Fibroblast of villous mesenchyme (primary cell): ENCODE measurements at regions not wholly inside any gene's neighbourhood (a gene's known extent, or its start where the extent isn't known, plus 50 kb on each side); places are given as distances from the start of the nearest gene placed in this dataset.
"Not testable (repeated sequence)": the region's sequence is repeated elsewhere in the genome, so short reads cannot be mapped to it uniquely, and the experiment has no call there.

Experiments used
- DNase-seq: peaks from one replicate; pipeline ENCODE4 v3.0.0-alpha.2; 2010; ENCODE audit warnings: low read depth
- H3K4me3 ChIP-seq: 2 replicates; pipeline ENCODE4 v1.5.1; 2011; ENCODE audit warnings: low read depth, mild to moderate bottlenecking, low read length
- TF ChIP-seq, protein P1 (sequence below): IDR thresholded peaks from 2 replicates; pipeline ENCODE4 v1.5.1; 2012; ENCODE audit warnings: low read depth, mild to moderate bottlenecking, low read length; ENCODE audit not compliant: insufficient read depth

- TF ChIP-seq, protein P1, sequence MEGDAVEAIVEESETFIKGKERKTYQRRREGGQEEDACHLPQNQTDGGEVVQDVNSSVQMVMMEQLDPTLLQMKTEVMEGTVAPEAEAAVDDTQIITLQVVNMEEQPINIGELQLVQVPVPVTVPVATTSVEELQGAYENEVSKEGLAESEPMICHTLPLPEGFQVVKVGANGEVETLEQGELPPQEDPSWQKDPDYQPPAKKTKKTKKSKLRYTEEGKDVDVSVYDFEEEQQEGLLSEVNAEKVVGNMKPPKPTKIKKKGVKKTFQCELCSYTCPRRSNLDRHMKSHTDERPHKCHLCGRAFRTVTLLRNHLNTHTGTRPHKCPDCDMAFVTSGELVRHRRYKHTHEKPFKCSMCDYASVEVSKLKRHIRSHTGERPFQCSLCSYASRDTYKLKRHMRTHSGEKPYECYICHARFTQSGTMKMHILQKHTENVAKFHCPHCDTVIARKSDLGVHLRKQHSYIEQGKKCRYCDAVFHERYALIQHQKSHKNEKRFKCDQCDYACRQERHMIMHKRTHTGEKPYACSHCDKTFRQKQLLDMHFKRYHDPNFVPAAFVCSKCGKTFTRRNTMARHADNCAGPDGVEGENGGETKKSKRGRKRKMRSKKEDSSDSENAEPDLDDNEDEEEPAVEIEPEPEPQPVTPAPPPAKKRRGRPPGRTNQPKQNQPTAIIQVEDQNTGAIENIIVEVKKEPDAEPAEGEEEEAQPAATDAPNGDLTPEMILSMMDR = no peak
- no peak overlapping the region for H3K4me3 ChIP-seq
- DNase-seq = no peak
Measured at GRCh38 chr2:176885661-176886060, 326.9 kb upstream of the HNRNPA3 start.

GRCh38 chr2:176891105-176891504 is 321.5 kb upstream of the HNRNPA3 start:
- H3K4me3 ChIP-seq = no peak overlapping the region
- TF ChIP-seq, protein P1 = no peak

DNA sequence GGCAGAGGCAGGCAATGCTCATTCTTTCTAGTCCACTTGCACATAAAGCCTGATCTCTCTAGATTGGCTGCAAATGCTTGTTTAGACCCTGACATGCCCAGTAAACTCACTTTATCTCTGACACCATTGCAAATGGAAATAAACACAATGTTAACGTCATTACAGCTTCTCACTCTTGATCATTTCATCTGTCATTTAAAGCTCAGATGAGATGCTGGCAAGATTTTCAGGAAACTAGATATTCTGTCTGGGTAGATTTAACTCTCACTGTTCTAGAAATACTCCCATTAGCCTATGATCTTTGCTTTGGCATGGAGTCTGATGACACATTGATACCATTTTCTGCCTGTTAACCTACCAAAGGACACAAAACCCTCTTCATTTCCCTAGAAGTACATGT is 320.7 kb upstream of the HNRNPA3 start:
- no peak for DNase-seq
- TF ChIP-seq, protein P1 = no peak
- no peak overlapping the region for H3K4me3 ChIP-seq

More at GRCh38 chr2:176891105-176891504, 321.5 kb upstream of the HNRNPA3 start:
- DNase-seq = no peak

- TF ChIP-seq, protein P1 = no peak
- H3K4me3 ChIP-seq = no peak overlapping the region
- no peak for DNase-seq
Measured at GRCh38 chr2:176892676-176893226, 319.8 kb upstream of the HNRNPA3 start.

- no peak for DNase-seq
- TF ChIP-seq, protein P1 = no peak
- H3K4me3 ChIP-seq = no peak overlapping the region
Measured at GRCh38 chr2:176895158-176895557, 317.4 kb upstream of the HNRNPA3 start.

DNA sequence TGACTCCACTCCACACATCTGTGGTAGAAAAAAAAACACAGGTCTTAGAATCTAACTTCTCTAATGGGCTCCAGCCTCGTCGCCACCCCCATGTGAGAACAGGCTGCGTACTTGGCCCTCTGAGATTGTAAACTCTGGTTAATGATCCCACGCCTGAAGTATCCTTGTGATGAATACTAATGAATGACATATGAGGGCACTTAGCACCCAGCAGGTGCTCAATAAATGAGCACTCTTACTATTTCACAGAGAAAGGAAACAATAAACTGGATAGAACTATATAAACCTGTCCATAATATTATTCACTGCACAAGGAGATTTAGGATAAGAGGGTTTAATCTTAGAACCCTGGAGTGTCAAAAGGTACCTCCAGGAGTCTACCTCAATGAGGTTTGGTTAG is 310.1 kb upstream of the HNRNPA3 start:
- DNase-seq = no peak
- H3K4me3 ChIP-seq = no peak overlapping the region
- TF ChIP-seq, protein P1 = no peak

DNA sequence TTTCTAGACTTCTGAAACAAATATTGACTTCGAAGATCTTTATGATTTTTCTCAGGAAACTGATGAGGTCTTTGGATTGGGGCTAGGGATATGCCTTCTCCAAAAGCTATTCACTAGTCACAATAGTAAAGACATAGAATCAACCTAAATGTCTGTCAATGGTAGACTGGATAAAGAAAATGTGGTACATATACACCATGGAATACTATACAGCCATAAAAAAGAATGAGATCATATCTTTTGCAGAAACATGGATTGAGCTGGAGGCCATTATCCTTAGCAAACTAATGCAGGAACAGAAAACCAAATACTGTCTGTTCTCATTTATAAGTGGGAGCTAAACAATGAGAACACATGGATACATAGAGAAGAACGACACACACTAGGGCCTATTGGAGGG is 308.5 kb upstream of the HNRNPA3 start:
- DNase-seq, H3K4me3 ChIP-seq: not testable (repeated sequence)
